Keratinocyte (primary cell): ENCODE measurements at regions not wholly inside any gene's neighbourhood (a gene's known extent, or its start where the extent isn't known, plus 50 kb on each side); places are given as distances from the start of the nearest gene placed in this dataset.

Experiments
- DNase-seq: peaks from one replicate; pipeline ENCODE4 v3.0.0-alpha.2; 2011; ENCODE audit warnings: low read depth, missing footprints, low spot score
- FAIRE-seq: peaks from 2 replicates; lab custom pipeline; 2011; peaks lifted over from hg19 to GRCh38; lab: Jason Lieb, UNC
- H2AFZ ChIP-seq: 2 replicates; pipeline ENCODE4 v1.6.0; 2012; ENCODE audit warnings: low read length, control low read depth, inconsistent platforms; ENCODE audit not compliant: control insufficient read depth
- H3K27ac ChIP-seq: 2 replicates; pipeline ENCODE4 v1.5.1; 2011; ENCODE audit warnings: low read length; ENCODE audit not compliant: control insufficient read depth, insufficient read depth
- H3K27me3 ChIP-seq: 3 replicates; pipeline ENCODE4 v1.6.0; 2011; ENCODE audit warnings: low read length; ENCODE audit not compliant: control insufficient read depth, insufficient read depth; ENCODE audit errors: extremely low read depth
- H3K36me3 ChIP-seq, 2 experiments: 2 replicates in 1 of 2; 3 replicates in 1 of 2; pipeline ENCODE4 v1.5.1; 2011; ENCODE audit warnings: low read length in 2 of 2, mild to moderate bottlenecking in 1 of 2; ENCODE audit not compliant: control insufficient read depth in 2 of 2, insufficient read depth in 2 of 2; ENCODE audit errors: extremely low read depth in 1 of 2
- H3K4me1 ChIP-seq: 3 replicates; pipeline ENCODE4 v1.5.1; 2011; ENCODE audit warnings: low read length; ENCODE audit not compliant: control insufficient read depth, insufficient read depth; ENCODE audit errors: extremely low read depth
- H3K4me2 ChIP-seq: 3 replicates; pipeline ENCODE4 v1.6.0; 2011; ENCODE audit warnings: low read depth, low read length; ENCODE audit not compliant: control insufficient read depth, insufficient read depth; ENCODE audit errors: extremely low read depth
- H3K4me3 ChIP-seq, 3 experiments: fragments of 200-600 bp in 1 of 3; sonication (generic) in 1 of 3; 2 replicates in 2 of 3; 3 replicates in 1 of 3; pipeline ENCODE4 v1.5.1; 2011 to 2016; ENCODE audit warnings: low read length in 3 of 3, mild to moderate bottlenecking in 3 of 3, control low read depth in 2 of 3, inconsistent platforms in 1 of 3, low read depth in 1 of 3, mixed read lengths in 1 of 3, mixed run types in 1 of 3, moderate library complexity in 1 of 3; ENCODE audit not compliant: control insufficient read depth in 2 of 3, insufficient read depth in 2 of 3; ENCODE audit errors: extremely low read depth in 1 of 3
- H3K79me2 ChIP-seq: 2 replicates; pipeline ENCODE4 v1.6.0; 2012; ENCODE audit warnings: low read length; ENCODE audit not compliant: control insufficient read depth, insufficient read depth
- H3K9ac ChIP-seq: 3 replicates; pipeline ENCODE4 v1.6.0; 2011; ENCODE audit warnings: low read length; ENCODE audit not compliant: control insufficient read depth, insufficient read depth; ENCODE audit errors: extremely low read depth
- H3K9me1 ChIP-seq: 3 replicates; pipeline ENCODE4 v1.6.0; 2011; ENCODE audit warnings: low read length; ENCODE audit not compliant: control insufficient read depth, insufficient read depth; ENCODE audit errors: extremely low read depth
- H3K9me3 ChIP-seq: 2 replicates; pipeline ENCODE4 v1.5.1; 2012; ENCODE audit warnings: low read depth, low read length; ENCODE audit not compliant: control insufficient read depth
- H4K20me1 ChIP-seq: 3 replicates; pipeline ENCODE4 v1.6.0; 2011; ENCODE audit warnings: low read length; ENCODE audit not compliant: control insufficient read depth, insufficient read depth; ENCODE audit errors: extremely low read depth
- CTCF ChIP-seq, 3 experiments: IDR thresholded peaks in 1 of 3; conservative IDR thresholded peaks in 1 of 3; optimal IDR thresholded peaks in 1 of 3; 2 replicates in 2 of 3; 3 replicates in 1 of 3; pipeline versions ENCODE3 to v1.5.1; 2011; ENCODE audit warnings: low read length in 3 of 3, mild to moderate bottlenecking in 3 of 3, moderate library complexity in 2 of 3, control low read depth in 1 of 3, inconsistent platforms in 1 of 3; ENCODE audit not compliant: insufficient read depth in 2 of 3; ENCODE audit errors: extremely low read depth in 1 of 3
- EZH2 ChIP-seq: IDR thresholded peaks from one replicate; pipeline ENCODE4 v1.6.1; 2012; ENCODE audit warnings: inconsistent platforms, mild to moderate bottlenecking, low read length, moderate library complexity
- dilution Hi-C: fragments of 300-500 bp; cut with MboI; formaldehyde crosslinking; loops from one replicate; pipeline ENCODE4 v1.7.0; 2020; ENCODE audit warnings: low sequenced_read_pairs; ENCODE audit not compliant: extremely low pct_ligation_motif_present
- small RNA-seq, 3 experiments: library from RNA; depleted of rRNA; stranded (forward); fragments of <200 nt; gene quantifications; one replicate each; pipeline ENCODE3, GENCODE V24; 2012; ENCODE audit warnings: low read depth in 3 of 3, low replicate concordance in 1 of 3; ENCODE audit not compliant: insufficient read length in 3 of 3

GRCh38 chr11:33411751-33412150, 154.6 kb downstream of the HIPK3 start:
- Histone ChIP-seq H3K4me1 (no peaks in the 10 kb centered on the region), H3K27ac (no peak overlapping the region), H3K9me3 (no peaks in the 10 kb centered on the region), H3K79me2 (no peaks in the 10 kb centered on the region), H2AFZ (no peak overlapping the region), H3K36me3 (no peaks in the 10 kb centered on the region), H3K27me3 (no peaks in the 10 kb centered on the region), H3K4me3 (no peak overlapping the region), H3K9me1 (no peaks in the 10 kb centered on the region), H3K9ac (no peak overlapping the region), H3K4me2 (no peak overlapping the region), H4K20me1 (no peaks in the 10 kb centered on the region)
- DNase-seq (no peak), FAIRE-seq (no peak)
- dilution Hi-C loops = no loop called here
- TF ChIP-seq CTCF (optimal IDR thresholded peaks at IDR 0.05 in 1 of 3, IDR thresholded peaks at IDR 0.05 in 1 of 3, conservative IDR thresholded peaks at IDR 0.05 in 1 of 3; ENCODE audit: extremely low read depth in 1 of 3, insufficient read depth in 2 of 3, low read length in 3 of 3) = no peak
- TF ChIP-seq EZH2 = no peak

GRCh38 chr11:33410086-33410765, 153.0 kb downstream of the HIPK3 start:
- no peak overlapping the region for H3K27ac ChIP-seq
- H3K9me3 ChIP-seq = no peaks in the 10 kb centered on the region
- H3K36me3 ChIP-seq = no peaks in the 10 kb centered on the region
- H3K4me2 ChIP-seq = no peak overlapping the region
- H3K79me2 ChIP-seq = no peaks in the 10 kb centered on the region
- H3K4me1 ChIP-seq = no peaks in the 10 kb centered on the region
- no peak overlapping the region for H3K4me3 ChIP-seq
- dilution Hi-C loops = no loop called here
- no peak overlapping the region for H3K9ac ChIP-seq
- no peak for TF ChIP-seq CTCF (optimal IDR thresholded peaks at IDR 0.05 in 1 of 3, IDR thresholded peaks at IDR 0.05 in 1 of 3, conservative IDR thresholded peaks at IDR 0.05 in 1 of 3; ENCODE audit: extremely low read depth in 1 of 3, insufficient read depth in 2 of 3, low read length in 3 of 3)
- no peak for TF ChIP-seq EZH2
- DNase-seq (no peak), FAIRE-seq (no peak)
- no peaks in the 10 kb centered on the region for H3K27me3 ChIP-seq
- H4K20me1 ChIP-seq = no peaks in the 10 kb centered on the region
- H3K9me1 ChIP-seq = no peaks in the 10 kb centered on the region
- no peak overlapping the region for H2AFZ ChIP-seq

Small RNA genes lying in the stretch of these regions (small RNA-seq; reads per million reads assigned to genes)
- gene AL133399.1 = 0 reads per million in 3 experiments
